CD1c-positive myeloid dendritic cell (primary cell): ENCODE measurements at regions not wholly inside any gene's neighbourhood (a gene's known extent, or its start where the extent isn't known, plus 50 kb on each side); places are given as distances from the start of the nearest gene placed in this dataset.

Experiments
- DNase-seq: peaks from one replicate; pipeline ENCODE4 v3.0.0-alpha.2; 2016; ENCODE audit errors: extremely low spot score

- no peak for DNase-seq
Measured at GRCh38 chr10:75347186-75347585, 54.4 kb downstream of the ZNF503 start.

GRCh38 chr10:75345738-75346137 lies 55.8 kb downstream of the ZNF503 start:
- DNase-seq, result no peak

GRCh38 chr10:75344170-75344569 lies 57.4 kb downstream of the ZNF503 start:
- no peak for DNase-seq

- no peak for DNase-seq
Measured at GRCh38 chr10:75342397-75342796, 59.2 kb downstream of the ZNF503 start.

- peak; percentile 26 for DNase-seq
Measured at GRCh38 chr10:75335983-75336382, 65.6 kb downstream of the ZNF503 start.

- DNase-seq, result no peak
Measured at GRCh38 chr10:75335191-75335590, 66.4 kb downstream of the ZNF503 start.

- no peak for DNase-seq
Measured at GRCh38 chr10:75334720-75335119, 66.8 kb downstream of the ZNF503 start.

- no peak for DNase-seq
Measured at GRCh38 chr10:75332081-75332480, 69.5 kb downstream of the ZNF503 start.

GRCh38 chr10:75331081-75331480 lies 70.5 kb downstream of the ZNF503 start:
- DNase-seq, result no peak

- no peak for DNase-seq
Measured at GRCh38 chr10:75329190-75329745, 72.3 kb downstream of the ZNF503 start.

GRCh38 chr10:75326306-75326705 lies 75.3 kb downstream of the ZNF503 start:
- no peak for DNase-seq

GRCh38 chr10:75319274-75319673 lies 82.3 kb downstream of the ZNF503 start:
- no peak for DNase-seq

GRCh38 chr10:75314570-75314969 lies 78.8 kb upstream of the COMTD1 start:
- no peak for DNase-seq

GRCh38 chr10:75312440-75312839 lies 76.7 kb upstream of the COMTD1 start:
- DNase-seq, result no peak

- no peak for DNase-seq
Measured at GRCh38 chr10:75305675-75306074, 69.9 kb upstream of the COMTD1 start.

GRCh38 chr10:75304741-75305390 lies 69.1 kb upstream of the COMTD1 start:
- no peak for DNase-seq

- DNase-seq, result no peak
Measured at GRCh38 chr10:75304313-75304712, 68.6 kb upstream of the COMTD1 start.

- no peak for DNase-seq
Measured at GRCh38 chr10:75303045-75303777, 67.5 kb upstream of the COMTD1 start.

GRCh38 chr10:75302029-75302428 lies 66.3 kb upstream of the COMTD1 start:
- DNase-seq, result no peak

- no peak for DNase-seq
Measured at GRCh38 chr10:75297021-75297599, 61.4 kb upstream of the COMTD1 start.

GRCh38 chr10:75295868-75296441 lies 60.2 kb upstream of the COMTD1 start:
- peak; percentile 6 for DNase-seq
